Heart right ventricle (tissue), 16 donors: ENCODE measurements at regions not wholly inside any gene's neighbourhood (a gene's known extent, or its start where the extent isn't known, plus 50 kb on each side); places are given as distances from the start of the nearest gene placed in this dataset.

ENCODE experiments used
- ATAC-seq, 8 donors: fragments of 200-7000 bp; cut with Tn5 transposase; one replicate each; pipeline ENCODE4 v1.9.1; 2020; ENCODE audit warnings: mild to moderate bottlenecking in 8 of 8, moderate library complexity in 8 of 8, moderate number of reproducible peaks in 1 of 8
- DNase-seq, 2 donors: peaks; one replicate each; pipeline ENCODE4 v3.0.0-alpha.2; 2020
- H3K27ac ChIP-seq, 10 donors: fragments of 200-600 bp; sonication (generic) in 2 of 10; one replicate each; pipeline versions ENCODE4 v1.5.0 to v1.8.0; 2020 to 2022; ENCODE audit warnings: mild to moderate bottlenecking in 3 of 10
- H3K27me3 ChIP-seq, 7 donors: fragments of 200-600 bp; one replicate each; pipeline ENCODE4 v1.8.0; 2021 to 2022; ENCODE audit warnings: mild to moderate bottlenecking in 2 of 7
- H3K36me3 ChIP-seq, 9 donors: fragments of 200-600 bp; sonication (generic) in 1 of 9; one replicate each; pipeline versions ENCODE4 v1.5.0 to v1.8.0; 2020 to 2022; ENCODE audit warnings: mild to moderate bottlenecking in 2 of 9
- H3K4me1 ChIP-seq, 9 donors: fragments of 200-600 bp; sonication (generic) in 1 of 9; one replicate each; pipeline versions ENCODE4 v1.5.0 to v1.8.0; 2020 to 2022; ENCODE audit warnings: mild to moderate bottlenecking in 4 of 9
- H3K4me3 ChIP-seq, 10 donors: fragments of 200-600 bp; sonication (generic) in 2 of 10; one replicate each; pipeline versions ENCODE4 v1.5.0 to v1.8.0; 2020 to 2022; ENCODE audit warnings: mild to moderate bottlenecking in 7 of 10, moderate library complexity in 2 of 10
- H3K9me3 ChIP-seq, 11 donors: fragments of 200-600 bp in 10 of 11; sonication (generic) in 2 of 11; one replicate each; pipeline versions ENCODE4 v1.5.0 to v1.8.0; 2013 to 2022; ENCODE audit warnings: mild to moderate bottlenecking in 2 of 11, control low read depth in 1 of 11, moderate library complexity in 1 of 11
- WGBS, 2 donors: extraction: QIAGEN DNeasy Blood & Tissue Kit; methylation state at CpG; one replicate each; pipeline ENCODE4 v1.1.7; 2013; ENCODE audit warnings: inconsistent platforms in 1 of 2; 5-methylcytosine and 5-hydroxymethylcytosine counted together
- intact Hi-C, 10 donors: fragments of 100-400 bp; cut with DNase I; formaldehyde crosslinking; loops; one replicate each; pipeline versions ENCODE4 v1.11.1 to v1.14.2; 2022
- TF ChIP-seq, protein P1 (sequence below), 9 donors: fragments of 200-600 bp; sonication (generic) in 2 of 9; IDR thresholded peaks; one replicate each; pipeline versions ENCODE4 v1.5.0 to v1.8.0; 2021 to 2022; ENCODE audit warnings: antibody characterized with exemption in 9 of 9, mild to moderate bottlenecking in 5 of 9, moderate library complexity in 1 of 9
- donor health status: Arrhythmogenic right ventricular cardiomyopathy.
- donor health status: ischemic (EF 13 %, LVEDD 7.1; RV severe dilation, severe dysfunction).
- donor health status: healthy with polysubstance abuse.
- donor health status: DM: no; HTN: yes; CAD: no.
- donor health status: DM: no; HTN: no; CAD: no.
- donor health status: ischemic (EF 25% LVEDD 6.9; RV normal size, moderate dysfunction).
- donor health status: ischemic (EF 25% LVEDD 5.7; RV mildly dilated, moderate dysfunction).
- donor health status: healthy.
- donor health status: DM: yes; HTN: yes; CAD: no.
- donor health status: Ischemic cardiomyopathy.
- donor health status: ischemic (EF 35%, LVEDD 5.7; RV mildly dilated, moderate dysfunction).
- donor health status: nonischemic (EF 11% LVEDD 7.7; RV severe dilation, severe dysfunction).
- donor health status: DM: yes; HTN: yes; CAD: no.
- donor health status: PGD.
- donor health status: ischemic (EF 29% LVEDD 5.4; RV normal size, mild dysfunction).
- donor health status: nonischemic (EF 23%, LVEDD 6.1; RV moderate dilation, normal function).

DNA sequence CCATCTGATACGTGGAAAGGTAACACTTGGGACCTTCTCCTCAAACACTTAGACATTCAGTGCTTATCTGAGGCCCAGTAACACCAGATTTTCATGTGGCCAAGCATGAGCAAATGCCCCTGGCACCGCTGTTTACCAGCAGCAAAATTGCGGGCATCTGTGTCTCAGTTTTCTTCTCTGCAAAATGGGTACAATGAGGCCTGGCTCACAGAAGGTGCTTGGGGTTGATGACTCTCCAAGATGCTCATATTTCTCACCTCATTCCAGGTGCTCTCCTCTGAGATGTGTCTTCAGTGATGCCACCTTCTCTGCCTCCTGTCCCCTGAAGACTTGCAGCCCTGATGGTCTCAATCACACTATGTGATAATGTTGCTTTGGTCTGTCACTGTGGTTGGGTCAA, 321.7 kb downstream of the TSN start:
- ATAC-seq, result no peak
- TF ChIP-seq, protein P1, sequence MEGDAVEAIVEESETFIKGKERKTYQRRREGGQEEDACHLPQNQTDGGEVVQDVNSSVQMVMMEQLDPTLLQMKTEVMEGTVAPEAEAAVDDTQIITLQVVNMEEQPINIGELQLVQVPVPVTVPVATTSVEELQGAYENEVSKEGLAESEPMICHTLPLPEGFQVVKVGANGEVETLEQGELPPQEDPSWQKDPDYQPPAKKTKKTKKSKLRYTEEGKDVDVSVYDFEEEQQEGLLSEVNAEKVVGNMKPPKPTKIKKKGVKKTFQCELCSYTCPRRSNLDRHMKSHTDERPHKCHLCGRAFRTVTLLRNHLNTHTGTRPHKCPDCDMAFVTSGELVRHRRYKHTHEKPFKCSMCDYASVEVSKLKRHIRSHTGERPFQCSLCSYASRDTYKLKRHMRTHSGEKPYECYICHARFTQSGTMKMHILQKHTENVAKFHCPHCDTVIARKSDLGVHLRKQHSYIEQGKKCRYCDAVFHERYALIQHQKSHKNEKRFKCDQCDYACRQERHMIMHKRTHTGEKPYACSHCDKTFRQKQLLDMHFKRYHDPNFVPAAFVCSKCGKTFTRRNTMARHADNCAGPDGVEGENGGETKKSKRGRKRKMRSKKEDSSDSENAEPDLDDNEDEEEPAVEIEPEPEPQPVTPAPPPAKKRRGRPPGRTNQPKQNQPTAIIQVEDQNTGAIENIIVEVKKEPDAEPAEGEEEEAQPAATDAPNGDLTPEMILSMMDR (IDR thresholded peaks at IDR 0.05), result no peak
- Histone ChIP-seq H3K27me3 (no peaks in the 10 kb centered on the region), H3K9me3 (no peaks in the 10 kb centered on the region), H3K27ac (no peak overlapping the region), H3K4me1 (no peaks in the 10 kb centered on the region), H3K36me3 (no peaks in the 10 kb centered on the region), H3K4me3 (no peak overlapping the region)
- WGBS, 2 donors, result 90 to 93% methylated on average over 3 of the region's 3 CpGs
- no peak for DNase-seq
- intact Hi-C loops, result no loop called here

DNA sequence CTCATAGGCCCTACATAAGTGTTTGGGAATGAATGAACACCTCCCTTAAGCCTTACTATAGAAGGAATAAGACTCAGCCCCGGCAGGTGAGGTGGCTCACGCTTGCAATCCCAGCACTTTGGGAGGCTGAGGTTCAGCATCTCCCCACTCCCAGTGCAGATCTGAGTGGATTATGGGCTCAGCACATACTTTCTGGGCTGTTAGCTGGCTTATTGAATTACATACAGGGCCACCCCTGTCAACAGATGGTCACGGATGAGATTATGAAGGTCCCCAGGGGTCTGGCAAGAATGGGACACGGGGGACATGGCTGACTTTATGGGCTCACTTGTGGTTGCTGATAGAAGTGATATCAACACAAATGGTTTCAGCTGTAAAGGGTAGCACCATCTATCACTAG, 322.3 kb downstream of the TSN start:
- Histone ChIP-seq H3K27me3 (no peaks in the 10 kb centered on the region), H3K36me3 (no peaks in the 10 kb centered on the region), H3K9me3 (no peaks in the 10 kb centered on the region), H3K27ac (no peak overlapping the region), H3K4me3 (no peak overlapping the region), H3K4me1 (no peaks in the 10 kb centered on the region)
- intact Hi-C loops, result no loop called here
- no peak for ATAC-seq
- TF ChIP-seq, protein P1 (IDR thresholded peaks at IDR 0.05), result no peak
- no peak for DNase-seq
- WGBS, 2 donors, result 83 to 86% methylated on average over 4 of the region's 4 CpGs

- TF ChIP-seq, protein P1 (IDR thresholded peaks at IDR 0.05), result no peak
These were observed 323.0 kb downstream of the TSN start for GRCh38 chr2:122078451-122078850.

DNA sequence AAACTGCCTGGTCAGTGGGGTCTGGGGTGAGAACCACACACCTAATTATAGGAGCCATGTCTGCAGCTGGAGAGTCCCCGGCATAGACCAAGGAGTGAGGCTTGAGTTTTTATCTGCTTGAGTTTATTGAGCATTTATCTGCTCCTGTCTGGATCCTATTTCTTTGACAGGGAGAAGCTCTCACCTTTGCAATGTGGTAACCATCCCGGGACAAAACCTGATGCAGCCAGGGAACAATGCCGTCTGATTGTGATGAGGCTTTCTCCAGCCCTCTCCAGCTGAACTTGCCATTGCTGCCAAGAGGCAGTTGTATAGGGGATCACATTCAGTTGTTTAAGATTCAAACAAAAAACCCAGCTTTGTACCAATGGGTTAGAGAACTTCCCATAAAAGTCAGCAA, 324.4 kb downstream of the TSN start:
- DNase-seq, result no peak
- Histone ChIP-seq H3K9me3 (no peaks in the 10 kb centered on the region), H3K4me3 (no peak overlapping the region), H3K36me3 (no peaks in the 10 kb centered on the region), H3K27me3 (no peaks in the 10 kb centered on the region), H3K27ac (no peak overlapping the region), H3K4me1 (no peaks in the 10 kb centered on the region)
- TF ChIP-seq, protein P1 (IDR thresholded peaks at IDR 0.05), result no peak
- ATAC-seq, result no peak
- intact Hi-C loops, result no loop called here
- WGBS, 2 donors, result 82 to 91% methylated on average over 3 of the region's 3 CpGs

More at GRCh38 chr2:122078451-122078850, 323.0 kb downstream of the TSN start:
- peak in 2 of 8 donors; percentile 28 to 34 for ATAC-seq
- Histone ChIP-seq H3K4me3 (no peak overlapping the region), H3K27ac (no peak overlapping the region), H3K9me3 (no peaks in the 10 kb centered on the region), H3K4me1 (no peaks in the 10 kb centered on the region), H3K36me3 (no peaks in the 10 kb centered on the region), H3K27me3 (no peaks in the 10 kb centered on the region)
- no peak for DNase-seq
- intact Hi-C loops, result no loop called here
- WGBS, 2 donors, result 48 to 58% methylated on average over 3 of the region's 3 CpGs

GRCh38 chr2:122080316-122080715, 324.9 kb downstream of the TSN start:
- Histone ChIP-seq H3K4me3 (no peak overlapping the region), H3K4me1 (no peaks in the 10 kb centered on the region), H3K9me3 (no peaks in the 10 kb centered on the region), H3K27ac (no peak overlapping the region), H3K36me3 (no peaks in the 10 kb centered on the region), H3K27me3 (no peaks in the 10 kb centered on the region)
- WGBS, 2 donors, result 83 to 84% methylated on average over 4 of the region's 4 CpGs
- DNase-seq (no peak), ATAC-seq (no peak)
- TF ChIP-seq, protein P1 (IDR thresholded peaks at IDR 0.05), result no peak
- intact Hi-C loops, result no loop called here
